Limb (tissue), 2 donors: ENCODE measurements at regions not wholly inside any gene's neighbourhood (a gene's known extent, or its start where the extent isn't known, plus 50 kb on each side); places are given as distances from the start of the nearest gene placed in this dataset.
"Not testable (repeated sequence)": the region's sequence is repeated elsewhere in the genome, so short reads cannot be mapped to it uniquely, and the experiment has no call there.

ENCODE experiments used
- DNase-seq, 2 donors: peaks; one replicate each; pipeline ENCODE4 v3.0.0-alpha.2; 2016; ENCODE audit errors: extremely low spot score in 2 of 2

DNA sequence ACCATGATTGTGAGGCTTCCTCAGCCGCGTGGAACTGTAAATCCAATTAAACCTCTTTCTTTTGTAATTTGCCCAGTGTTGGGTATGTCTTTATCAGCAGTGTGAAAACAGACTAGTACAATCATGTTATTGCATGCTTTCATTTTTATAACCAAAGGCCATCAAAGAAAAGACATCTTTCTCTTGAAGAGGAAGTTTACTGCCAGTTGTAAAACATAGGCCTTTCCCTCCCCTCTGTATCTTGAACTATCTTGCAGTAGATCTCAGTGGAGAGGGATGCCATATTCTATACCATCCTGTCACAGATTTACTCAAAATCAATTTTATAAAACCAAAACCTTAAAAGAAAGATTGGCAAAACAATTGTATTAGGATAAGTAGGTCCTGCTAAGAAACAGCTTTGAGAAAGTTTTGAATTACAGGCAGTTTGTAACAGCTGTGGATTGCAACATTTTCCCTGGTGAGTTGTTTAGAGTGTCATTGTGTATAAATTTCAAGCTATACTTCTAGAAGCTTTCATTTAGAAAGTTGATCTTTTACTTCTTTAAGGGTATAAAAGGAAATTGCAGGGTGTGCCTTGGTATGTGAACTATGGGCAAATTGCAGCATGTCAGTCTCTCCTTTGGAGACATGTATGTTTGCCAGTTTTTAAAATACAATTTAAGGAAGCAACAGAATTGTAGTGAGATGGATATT lies 128.0 kb downstream of the ATP23 start:
- peak in 1 of 2 donors; percentile 45 for DNase-seq

- DNase-seq = no peak
Observed at GRCh38 chr12:58071994-58072393, 130.6 kb downstream of the ATP23 start.

GRCh38 chr12:58074259-58074658 lies 132.9 kb downstream of the ATP23 start:
- no peak for DNase-seq

DNA sequence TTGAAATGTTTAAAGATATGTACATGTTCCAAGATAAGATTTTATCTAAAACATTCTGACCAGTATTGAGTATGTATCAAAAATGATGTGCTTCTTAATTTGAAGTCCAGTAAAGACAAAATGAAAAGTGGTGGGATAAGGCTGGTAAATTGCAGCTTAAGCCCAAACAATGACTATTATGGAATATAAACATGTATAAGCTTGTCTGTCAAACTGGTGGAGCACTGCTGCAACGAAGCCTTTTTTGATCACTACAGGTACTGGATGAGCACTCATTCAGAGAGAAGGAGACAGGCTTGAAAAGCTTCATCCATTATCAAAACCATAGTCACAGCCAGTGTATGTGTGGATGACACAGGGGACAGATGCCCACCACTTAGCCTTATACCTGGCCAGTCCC lies 138.4 kb downstream of the ATP23 start:
- DNase-seq = no peak

DNA sequence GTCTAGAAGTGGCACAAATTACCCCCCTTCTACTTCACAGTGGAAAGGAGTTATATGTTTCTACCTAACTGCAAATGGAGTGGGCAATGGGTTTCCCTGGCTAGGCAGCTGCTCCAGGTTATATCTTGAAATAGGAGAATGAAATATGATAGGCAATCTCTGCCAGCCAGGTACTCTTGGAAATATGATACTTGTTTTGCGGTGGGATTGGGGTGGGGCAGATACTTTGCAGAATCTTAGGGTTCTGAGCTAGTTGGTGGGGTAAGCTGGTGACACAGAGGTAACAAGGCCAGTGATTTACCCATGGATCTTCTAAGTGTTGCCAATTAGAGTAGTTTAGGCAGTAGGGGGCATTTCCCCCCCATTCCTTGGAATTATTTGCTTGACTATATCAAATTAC lies 140.1 kb downstream of the ATP23 start:
- DNase-seq = no peak

DNA sequence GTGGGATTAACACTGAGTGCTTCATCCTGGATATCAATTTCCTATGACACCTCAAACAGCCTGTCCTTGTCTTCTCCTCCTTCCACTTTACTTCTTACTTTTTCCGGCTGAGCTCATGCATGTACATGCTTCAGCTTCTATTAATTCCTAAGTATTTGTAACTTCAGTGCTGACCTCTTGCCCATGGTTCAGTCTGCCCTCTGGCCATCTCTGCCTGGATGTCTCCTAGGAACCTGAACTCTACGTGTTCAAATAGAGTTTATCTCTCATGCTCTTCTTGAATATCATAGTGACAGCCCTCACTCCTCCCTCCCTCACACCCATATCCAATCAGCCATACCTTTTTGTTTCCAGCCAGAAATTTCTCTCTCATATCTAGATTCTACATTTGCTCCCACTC lies 141.6 kb downstream of the ATP23 start:
- DNase-seq = no peak

- DNase-seq = no peak
Observed at GRCh38 chr12:58086006-58086405, 144.6 kb downstream of the ATP23 start.

DNA sequence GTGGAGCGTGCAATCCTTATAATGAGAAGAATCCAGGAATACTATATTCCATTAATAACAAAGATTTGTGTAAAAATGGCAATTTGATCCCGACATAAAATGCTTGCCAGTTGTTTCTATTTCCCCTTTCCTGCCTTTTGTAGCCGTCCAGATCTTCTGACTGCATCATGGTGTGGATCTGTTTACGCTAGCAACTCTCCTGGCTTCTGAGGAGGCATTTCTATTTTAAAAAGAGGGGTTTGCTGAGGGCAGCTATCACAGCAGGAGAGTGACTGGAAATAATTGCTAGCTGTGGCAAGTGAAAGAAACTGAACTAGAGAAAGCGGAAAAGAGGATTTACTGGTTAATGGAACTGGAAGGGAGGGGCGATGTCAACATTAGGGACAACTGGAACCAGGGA lies 145.6 kb downstream of the ATP23 start:
- no peak for DNase-seq

GRCh38 chr12:58087423-58088127 lies 146.2 kb downstream of the ATP23 start:
- DNase-seq = no peak

- DNase-seq = no peak
Observed at GRCh38 chr12:58089588-58089987, 148.2 kb downstream of the ATP23 start.

DNA sequence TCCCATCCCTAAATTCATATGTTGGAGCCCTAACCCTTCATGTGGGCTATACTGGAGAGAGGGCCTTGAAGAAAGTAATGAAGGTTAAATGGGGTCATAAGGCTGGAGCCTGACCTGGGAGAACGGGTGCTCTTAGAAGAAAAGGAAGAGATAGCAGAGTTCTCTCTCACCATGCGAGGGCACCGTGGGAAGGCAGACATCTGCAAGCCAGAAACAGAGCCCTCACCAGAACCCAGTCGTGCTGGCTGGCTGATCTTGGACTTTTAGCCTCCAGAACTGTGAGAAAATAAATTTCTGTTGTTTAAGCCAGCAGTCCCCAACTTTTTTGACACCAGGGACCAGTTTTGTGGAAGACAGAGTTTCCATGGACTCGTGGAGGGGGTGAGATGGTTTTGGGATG lies 149.3 kb downstream of the ATP23 start:
- DNase-seq = no peak

DNA sequence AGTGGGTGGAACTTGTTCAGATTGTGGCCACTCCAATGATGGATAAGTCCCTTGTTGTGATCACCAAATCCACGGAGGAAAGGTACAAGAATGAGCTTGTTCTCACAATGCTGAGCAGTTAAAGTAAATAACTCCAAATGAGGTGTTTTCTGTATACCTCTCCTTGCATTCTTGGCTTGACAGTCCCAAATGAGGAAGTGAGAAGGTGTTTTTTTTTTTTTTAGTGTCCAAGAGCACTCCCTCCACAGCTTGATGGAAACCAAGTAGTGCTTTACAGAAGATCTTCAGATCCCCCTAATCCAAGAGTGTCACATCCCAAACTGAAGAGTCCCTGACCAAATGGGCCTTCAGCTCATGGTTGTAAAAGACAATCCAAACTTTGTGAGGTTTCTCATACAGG lies 153.6 kb downstream of the ATP23 start:
- DNase-seq = no peak

GRCh38 chr12:58097741-58098140 lies 156.4 kb downstream of the ATP23 start:
- no peak for DNase-seq

- no peak for DNase-seq
Observed at GRCh38 chr12:58099476-58099875, 158.1 kb downstream of the ATP23 start.

GRCh38 chr12:58104351-58104755 lies 163.0 kb downstream of the ATP23 start:
- DNase-seq = peak in 1 of 2 donors; percentile 40

- no peak for DNase-seq
Observed at GRCh38 chr12:58105225-58106119, 164.1 kb downstream of the ATP23 start.

- no peak for DNase-seq
Observed at GRCh38 chr12:58106195-58106594, 164.8 kb downstream of the ATP23 start.

GRCh38 chr12:58117201-58117600 lies 175.8 kb downstream of the ATP23 start:
- DNase-seq = no peak

- no peak for DNase-seq
Observed at GRCh38 chr12:58117667-58118066, 176.3 kb downstream of the ATP23 start.

DNA sequence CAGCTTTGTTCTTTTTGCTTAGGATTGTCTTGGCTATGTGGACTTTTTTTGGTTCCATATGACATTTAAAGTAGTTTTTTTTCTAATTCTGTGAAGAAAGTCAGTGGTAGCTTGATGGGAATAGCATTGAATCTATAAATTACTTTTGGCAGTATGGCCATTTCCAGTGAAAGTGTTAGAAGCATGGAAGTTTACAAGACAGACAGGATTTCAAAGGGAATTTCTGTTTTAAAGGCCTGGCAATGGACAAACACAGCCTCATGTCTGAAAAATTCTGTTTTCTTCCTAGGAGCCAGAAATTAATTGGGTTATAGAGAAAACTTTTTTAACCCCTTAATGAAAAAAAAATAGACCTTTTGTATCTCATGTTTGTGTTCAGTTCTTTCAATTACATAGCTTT lies 184.4 kb downstream of the ATP23 start:
- DNase-seq = not testable (repeated sequence)

DNA sequence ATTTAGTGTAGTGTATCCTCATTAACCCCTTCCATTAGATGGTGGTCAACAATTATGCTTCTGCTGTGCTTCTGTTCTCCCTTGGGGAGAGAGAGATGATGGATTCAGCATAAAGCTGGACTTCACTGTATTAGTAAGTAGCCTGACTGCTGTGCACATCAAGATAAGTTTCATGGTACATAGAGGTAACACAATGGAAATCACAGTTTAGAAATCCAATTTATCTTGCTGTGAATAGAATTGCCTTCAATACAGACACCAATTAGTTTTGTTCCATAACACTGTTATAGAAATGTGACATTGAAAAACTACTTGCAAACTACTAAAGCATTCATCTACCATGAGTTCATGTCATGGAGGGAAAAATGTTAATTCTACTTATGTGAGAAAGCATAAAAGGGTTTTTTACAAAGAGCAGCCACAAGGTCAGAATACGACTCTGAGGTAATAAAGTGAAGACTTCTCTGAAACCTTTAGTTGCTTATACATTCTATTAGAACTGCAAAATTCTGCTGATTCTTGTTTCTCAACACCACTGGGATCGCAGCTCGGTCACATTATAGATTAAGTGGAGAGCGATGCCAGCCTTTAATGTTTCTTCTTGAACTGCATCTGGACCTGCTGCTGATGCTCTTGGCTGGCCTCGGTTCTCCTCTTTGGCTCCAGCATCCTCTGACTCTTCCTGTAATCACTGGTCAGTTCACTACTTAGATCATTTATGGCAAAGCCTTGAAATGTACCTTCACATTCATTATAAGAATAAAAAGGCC lies 190.8 kb downstream of the ATP23 start:
- DNase-seq = no peak
